ENCODE measurements at regions not wholly inside any gene's neighbourhood (a gene's known extent, or its start where the extent isn't known, plus 50 kb on each side); places are given as distances from the start of the nearest gene placed in this dataset.
A peak's percentile ranks its signal among the peaks of the same experiment; 100 is the strongest.

- TF ChIP-seq ETS1 (IDR thresholded peaks at IDR 0.05) (no peak), REST (IDR thresholded peaks at IDR 0.05; ENCODE audit: unreplicated experiment) (no peak), ZNF114 (CRISPR knock-in tag; IDR thresholded peaks at IDR 0.05) (no peak), NANOG (IDR thresholded peaks at IDR 0.05; ENCODE audit: borderline replicate concordance) (no peak), JUNB (IDR thresholded peaks at IDR 0.05; ENCODE audit: unreplicated experiment) (no peak)
Measured at GRCh38 chr4:11904846-11905739, 476.4 kb upstream of the HS3ST1 start (continued).

- no peak overlapping the region for H3K27ac ChIP-seq (ENCODE audit: low read depth)
- no peaks in the 10 kb centered on the region for H3K79me2 ChIP-seq (replicated peaks; ENCODE audit: insufficient read depth)
- peaks cover 15% of the 10 kb centered on the region for H3K4me1 ChIP-seq (ENCODE audit: insufficient read depth)
- H2AFZ ChIP-seq: peak overlapping the region; percentile 14; the same call in 1 of the 2 replicates
- no peak overlapping the region for H3K4me3 ChIP-seq
- H3K36me3 ChIP-seq (ENCODE audit: insufficient read depth): no peaks in the 10 kb centered on the region
- no peaks in the 10 kb centered on the region for H4K20me1 ChIP-seq (replicated peaks; ENCODE audit: insufficient read depth)
- no peak overlapping the region for H3K4me3 Mint-ChIP-seq
- peaks cover under 1% of the 10 kb centered on the region; the same call in 1 of the 3 replicates for H3K9me3 Mint-ChIP-seq
- H3K27ac Mint-ChIP-seq: no peak overlapping the region
- no peak for DNase-seq (ENCODE audit: low spot score)
- H3F3A ChIP-seq (replicated peaks; ENCODE audit: low read depth): no peaks in the 10 kb centered on the region
- ATAC-seq: no peak
- no peaks in the 10 kb centered on the region for H3K27me3 ChIP-seq (ENCODE audit: insufficient read depth)
- H3K9me2 ChIP-seq (ENCODE audit: insufficient read depth): peaks cover 4% of the 10 kb centered on the region; the same call in 1 of the 2 replicates
- no peaks in the 10 kb centered on the region for H3K27me3 Mint-ChIP-seq (ENCODE audit: insufficient read depth, low read depth, poor library complexity)
- peaks cover 23% of the 10 kb centered on the region for H3K4me1 Mint-ChIP-seq
- H3K36me3 Mint-ChIP-seq (ENCODE audit: low read depth): peaks cover under 1% of the 10 kb centered on the region; the same call in 2 of the 3 replicates
- no peak overlapping the region for H3K4me2 ChIP-seq
- no peak for TF ChIP-seq CREB1 (CRISPR knock-in tag; IDR thresholded peaks at IDR 0.05; ENCODE audit: low read depth)
- no peak for TF ChIP-seq EZH2 (IDR thresholded peaks at IDR 0.05; ENCODE audit: low read depth, unreplicated experiment)
- no peak for TF ChIP-seq POLR2AphosphoS5 (IDR thresholded peaks at IDR 0.05; ENCODE audit: low read depth)
- TF ChIP-seq ETS1 (IDR thresholded peaks at IDR 0.05): no peak
- TF ChIP-seq ZNF462 (CRISPR knock-in tag; IDR thresholded peaks at IDR 0.05): no peak
Measured at GRCh38 chr4:11904117-11904535, 475.4 kb upstream of the HS3ST1 start.
